GM19035 (cell line): ENCODE measurements at regions not wholly inside any gene's neighbourhood (a gene's known extent, or its start where the extent isn't known, plus 50 kb on each side); places are given as distances from the start of the nearest gene placed in this dataset.
"Not testable (repeated sequence)": the region's sequence is repeated elsewhere in the genome, so short reads cannot be mapped to it uniquely, and the experiment has no call there.

ENCODE experiments used
- ATAC-seq: cut with Tn5 transposase; IDR thresholded peaks from one replicate; pipeline ENCODE4 v1.9.1; 2021; ENCODE audit not compliant: unreplicated experiment

DNA sequence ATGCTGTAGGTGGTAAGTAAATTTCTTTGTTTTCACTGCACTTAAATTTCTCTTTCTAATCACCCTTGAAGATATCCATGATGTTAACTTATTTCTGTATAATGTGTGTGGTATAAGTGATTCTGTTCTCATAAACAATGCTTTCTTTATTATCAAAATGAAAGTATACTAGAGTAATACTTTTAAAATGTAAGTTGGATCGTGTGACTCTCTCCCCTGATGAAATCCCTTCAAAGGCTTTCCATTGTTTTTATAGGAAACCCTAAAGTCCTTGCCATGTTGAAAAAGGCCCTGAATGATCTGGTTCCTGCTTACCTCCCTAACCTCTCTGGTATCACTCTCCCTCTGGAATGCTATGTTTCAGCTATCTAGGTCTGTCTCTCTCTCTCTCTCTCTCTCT lies 191.1 kb upstream of the LHX8 start:
- no peak for ATAC-seq

DNA sequence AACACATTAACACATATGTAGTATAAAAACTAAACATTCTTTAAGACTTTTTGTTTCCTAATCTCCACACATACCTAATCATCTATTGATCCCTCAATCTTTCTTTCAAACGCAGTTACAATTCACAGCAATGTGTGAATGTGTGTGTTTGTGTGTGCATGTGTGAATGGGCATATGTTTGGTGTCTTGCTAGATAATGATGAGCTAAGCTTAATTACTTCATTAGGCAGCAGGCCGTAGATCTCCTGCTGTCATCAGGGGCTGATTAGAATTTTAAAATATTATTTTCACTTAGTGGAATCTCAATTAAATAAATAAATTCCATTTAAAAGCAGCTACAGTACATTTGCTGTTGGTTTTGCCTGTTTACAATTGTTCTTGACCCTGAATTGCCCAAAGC lies 187.8 kb upstream of the LHX8 start:
- no peak for ATAC-seq

DNA sequence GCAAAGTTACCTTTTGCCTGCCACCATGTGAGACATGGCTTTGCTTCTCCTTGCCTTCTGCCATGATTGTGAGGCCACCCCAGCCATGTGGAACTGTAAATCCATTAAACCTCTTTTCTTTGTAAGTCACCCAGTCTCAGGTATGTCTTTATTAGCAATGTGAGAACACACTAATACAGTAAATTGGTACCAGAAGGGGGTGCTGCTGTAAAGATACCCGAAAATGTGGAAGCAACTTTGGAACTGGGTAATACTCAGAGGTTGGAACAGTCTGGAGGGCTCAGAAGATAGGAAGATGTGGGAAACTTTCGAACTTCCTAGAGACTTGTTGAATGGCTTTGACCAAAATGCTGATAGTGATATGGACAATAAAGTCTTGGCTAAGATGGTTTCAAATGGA lies 184.8 kb upstream of the LHX8 start:
- ATAC-seq: not testable (repeated sequence)

- not testable (repeated sequence) for ATAC-seq
Observed at GRCh38 chr1:74951981-74952380, 182.2 kb upstream of the LHX8 start.

- no peak for ATAC-seq
Observed at GRCh38 chr1:74952786-74953185, 181.4 kb upstream of the LHX8 start.

GRCh38 chr1:74953622-74954021 lies 180.6 kb upstream of the LHX8 start:
- ATAC-seq: no peak

- no peak for ATAC-seq
Observed at GRCh38 chr1:74963120-74963519, 171.1 kb upstream of the LHX8 start.

DNA sequence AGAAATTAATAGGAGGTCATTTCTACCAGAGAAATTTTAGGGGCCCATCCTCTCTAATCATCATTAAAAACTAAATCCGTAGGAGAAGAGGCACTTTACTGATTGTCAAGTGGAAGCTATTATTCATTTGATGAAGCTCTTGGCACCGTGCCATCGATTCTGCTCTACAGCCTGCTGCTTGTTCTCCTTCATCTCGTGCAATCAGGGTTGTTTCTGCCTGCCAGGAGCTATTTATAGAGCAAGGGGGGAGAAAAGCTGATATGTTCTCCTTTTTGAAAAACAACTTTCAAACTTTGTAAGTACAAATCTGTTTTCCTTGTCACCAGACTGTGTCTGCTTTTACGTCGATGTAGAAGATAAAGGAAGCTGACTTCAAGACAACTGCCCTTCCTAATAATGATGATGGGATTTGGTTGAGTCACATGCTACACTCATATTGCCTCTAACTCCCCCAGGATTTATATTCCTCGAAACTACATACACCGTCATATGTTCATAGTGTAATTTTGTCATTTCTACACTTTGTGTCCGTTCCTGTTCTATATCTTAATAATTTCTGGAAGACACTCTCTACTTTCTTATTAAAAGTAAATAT lies 169.6 kb upstream of the LHX8 start:
- ATAC-seq: no peak

- no peak for ATAC-seq
Observed at GRCh38 chr1:74969566-74970135, 164.5 kb upstream of the LHX8 start.

- ATAC-seq: no peak
Observed at GRCh38 chr1:74971982-74972381, 162.2 kb upstream of the LHX8 start.

GRCh38 chr1:74976491-74976890 lies 157.7 kb upstream of the LHX8 start:
- ATAC-seq: no peak

DNA sequence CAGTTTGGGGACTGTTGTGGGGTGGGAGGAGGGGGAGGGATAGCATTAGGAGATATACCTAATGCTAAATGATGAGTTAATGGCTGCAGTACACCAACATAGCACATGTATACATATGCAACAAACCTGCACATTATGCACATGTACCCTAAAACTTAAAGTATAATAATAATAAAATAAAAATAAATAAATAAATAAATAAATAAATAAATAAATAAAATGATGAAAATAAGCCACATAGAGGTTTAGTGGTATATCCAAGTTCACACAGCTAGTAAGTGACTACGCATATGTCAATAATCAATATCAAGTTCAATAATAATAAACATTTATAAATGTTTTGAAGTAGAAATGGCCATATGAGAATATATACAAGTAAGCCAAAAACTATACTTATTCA lies 141.7 kb upstream of the LHX8 start:
- not testable (repeated sequence) for ATAC-seq

GRCh38 chr1:74995821-74996220 lies 138.4 kb upstream of the LHX8 start:
- ATAC-seq: no peak

DNA sequence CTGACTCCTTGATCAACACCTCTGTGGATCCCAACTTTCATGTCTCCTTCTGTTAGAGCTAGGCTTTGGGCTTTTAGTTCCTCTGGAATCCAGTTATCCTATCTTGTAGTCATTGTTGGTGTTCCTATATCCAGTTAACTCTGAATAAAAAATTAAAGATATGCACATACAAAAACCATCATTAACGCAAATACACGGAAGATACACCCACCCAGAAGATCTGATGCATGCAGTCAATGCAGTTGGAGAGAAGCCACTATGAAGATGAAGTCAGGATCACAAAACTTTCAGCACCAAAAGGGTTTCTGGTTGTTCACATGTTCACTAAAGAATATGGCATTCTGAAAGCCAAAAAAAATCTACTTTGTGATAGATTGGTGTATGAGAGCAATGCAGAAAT lies 123.6 kb upstream of the LHX8 start:
- no peak for ATAC-seq

DNA sequence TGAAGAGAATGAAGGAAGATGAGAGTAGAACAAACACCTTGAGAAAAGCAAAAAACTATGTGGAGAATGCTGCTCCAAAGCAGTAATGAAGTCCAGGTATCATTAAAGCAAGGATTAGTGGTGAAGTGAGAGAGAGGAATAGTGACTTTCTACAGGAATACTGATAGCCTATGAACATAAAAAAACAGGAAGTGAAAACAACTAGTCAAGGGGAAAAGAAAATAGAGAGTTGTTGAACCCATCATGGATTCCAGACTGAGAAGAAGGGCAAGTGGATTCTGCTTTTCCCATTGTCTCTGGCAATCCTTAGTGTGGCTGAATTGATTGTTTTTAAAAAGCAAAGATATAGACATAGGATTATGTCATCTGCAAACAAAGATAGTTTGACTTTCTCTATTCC lies 119.9 kb upstream of the LHX8 start:
- no peak for ATAC-seq

GRCh38 chr1:75023005-75023404 lies 111.2 kb upstream of the LHX8 start:
- no peak for ATAC-seq

DNA sequence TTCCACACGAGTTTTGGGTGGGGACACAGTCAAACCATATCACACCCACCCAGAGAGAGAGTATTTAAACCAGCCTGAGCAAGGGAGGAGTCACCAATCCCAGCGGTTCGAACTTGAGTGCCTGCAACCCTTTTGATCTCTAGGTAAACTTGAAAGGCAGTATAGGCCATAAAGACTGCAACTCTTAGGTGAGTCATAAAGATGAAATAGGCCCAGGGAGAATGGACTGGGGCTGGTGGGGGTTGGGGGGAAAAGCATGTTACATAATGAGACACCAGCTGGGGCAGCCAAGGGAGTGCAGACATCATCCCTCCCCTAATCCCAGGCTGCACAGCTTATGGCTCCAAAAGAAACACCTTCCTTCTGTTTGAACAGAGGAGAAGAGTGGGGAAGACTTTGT lies 99.8 kb upstream of the LHX8 start:
- ATAC-seq: no peak

GRCh38 chr1:75035536-75035935 lies 98.7 kb upstream of the LHX8 start:
- ATAC-seq: no peak

DNA sequence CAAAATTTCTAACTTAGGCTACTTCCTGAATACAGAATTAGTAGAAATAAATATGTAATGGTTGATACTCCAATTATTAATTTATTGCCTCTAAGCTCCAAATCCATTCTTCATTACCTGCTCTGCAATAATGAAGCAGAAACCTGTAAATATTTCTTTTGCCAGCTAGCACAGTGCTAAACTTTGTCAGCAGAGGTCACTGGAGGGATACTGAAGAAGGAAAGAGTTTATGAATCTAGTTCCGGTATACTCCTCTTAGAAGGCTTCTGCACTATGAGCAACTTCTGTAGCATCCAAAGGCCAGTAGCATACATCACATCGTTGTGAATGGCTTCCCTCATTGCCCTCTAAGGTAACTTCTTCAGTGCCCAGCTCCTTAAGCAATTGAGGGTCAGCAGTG lies 81.0 kb upstream of the LHX8 start:
- no peak for ATAC-seq

- no peak for ATAC-seq
Observed at GRCh38 chr1:75058424-75058823, 75.8 kb upstream of the LHX8 start.

GRCh38 chr1:75062111-75062510 lies 72.1 kb upstream of the LHX8 start:
- no peak for ATAC-seq

DNA sequence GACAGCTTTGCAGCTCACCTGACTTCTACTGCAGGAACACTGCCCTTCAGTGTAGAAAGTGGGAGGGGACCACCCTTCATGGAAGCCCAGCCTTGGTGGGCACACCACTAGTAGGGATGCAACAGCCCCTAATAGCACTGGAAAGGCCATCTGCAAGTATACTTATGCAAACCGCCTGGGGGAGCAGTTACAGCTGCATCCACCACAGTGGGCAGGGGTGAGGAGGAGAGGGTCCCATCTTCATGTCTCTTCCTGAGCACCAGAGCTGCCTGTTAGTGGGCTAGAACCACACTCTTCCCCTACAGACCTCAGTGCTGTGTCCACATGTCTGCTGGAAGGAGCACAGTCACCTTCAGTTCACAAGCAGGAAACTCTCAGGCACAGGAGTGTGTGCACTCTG lies 66.2 kb upstream of the LHX8 start:
- no peak for ATAC-seq

- no peak for ATAC-seq
Observed at GRCh38 chr1:75074831-75075395, 59.3 kb upstream of the LHX8 start.
